ENCODE measurements at regions not wholly inside any gene's neighbourhood (a gene's known extent, or its start where the extent isn't known, plus 50 kb on each side); places are given as distances from the start of the nearest gene placed in this dataset.
A peak's percentile ranks its signal among the peaks of the same experiment; 100 is the strongest.

DNA sequence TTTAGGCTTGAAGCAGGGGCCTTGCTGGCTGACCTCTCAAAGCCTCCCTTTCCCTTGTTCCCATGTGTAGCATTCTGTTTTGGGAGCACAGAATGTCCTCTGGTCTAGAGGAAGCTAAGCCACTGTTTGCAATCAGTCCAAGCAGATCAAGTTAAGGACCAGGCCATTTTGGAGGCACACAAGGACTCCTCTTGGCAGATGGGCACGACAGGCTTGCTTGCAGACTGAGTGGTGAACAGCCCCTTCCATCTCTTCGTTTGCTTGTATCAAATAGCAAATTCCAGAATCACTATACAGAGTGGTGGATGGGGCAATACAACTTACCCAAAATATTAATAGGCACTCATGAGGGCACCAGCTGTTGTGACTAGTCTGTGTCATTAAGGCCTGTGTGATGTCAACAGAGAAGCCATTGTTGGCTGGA, 215.5 kb upstream of the SERP2 start:
- DNase-seq = no peak

DNA sequence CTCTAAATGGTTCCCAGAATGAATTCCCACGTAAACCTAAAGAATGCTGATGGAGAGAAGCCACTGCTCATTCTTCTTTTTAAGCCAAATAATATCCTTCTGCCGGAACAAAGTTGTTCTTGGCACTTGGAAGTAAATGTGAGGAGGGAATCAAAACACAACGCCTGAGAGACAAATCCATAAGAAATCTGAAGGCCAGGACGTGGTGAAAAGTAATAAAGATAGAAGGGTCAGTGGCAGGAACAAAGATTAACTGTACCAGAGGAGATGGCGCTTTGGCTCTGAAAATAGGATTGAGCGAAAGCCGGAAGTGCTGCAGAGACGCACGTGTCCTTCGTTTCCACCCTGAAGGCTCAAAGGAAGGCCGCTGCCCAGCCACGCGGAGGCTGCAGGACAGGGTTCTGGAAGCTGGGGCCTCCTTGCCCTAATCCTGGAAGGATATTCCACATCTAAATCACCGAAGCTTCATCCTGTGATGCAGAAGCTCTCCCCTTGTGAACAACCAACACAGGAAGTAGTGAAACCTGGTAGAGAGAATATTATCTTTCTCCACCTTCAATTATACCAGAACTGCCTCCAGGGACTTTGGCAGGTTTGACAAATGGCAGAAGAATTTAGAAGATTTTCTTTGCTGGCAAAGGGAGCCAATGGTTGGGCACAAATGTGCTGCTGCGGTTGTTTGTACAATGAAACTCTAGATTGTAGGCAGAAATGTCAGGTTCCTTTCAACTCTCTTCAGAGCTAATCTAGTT, 214.6 kb upstream of the SERP2 start:
- DNase-seq = peak; percentile 66

DNA sequence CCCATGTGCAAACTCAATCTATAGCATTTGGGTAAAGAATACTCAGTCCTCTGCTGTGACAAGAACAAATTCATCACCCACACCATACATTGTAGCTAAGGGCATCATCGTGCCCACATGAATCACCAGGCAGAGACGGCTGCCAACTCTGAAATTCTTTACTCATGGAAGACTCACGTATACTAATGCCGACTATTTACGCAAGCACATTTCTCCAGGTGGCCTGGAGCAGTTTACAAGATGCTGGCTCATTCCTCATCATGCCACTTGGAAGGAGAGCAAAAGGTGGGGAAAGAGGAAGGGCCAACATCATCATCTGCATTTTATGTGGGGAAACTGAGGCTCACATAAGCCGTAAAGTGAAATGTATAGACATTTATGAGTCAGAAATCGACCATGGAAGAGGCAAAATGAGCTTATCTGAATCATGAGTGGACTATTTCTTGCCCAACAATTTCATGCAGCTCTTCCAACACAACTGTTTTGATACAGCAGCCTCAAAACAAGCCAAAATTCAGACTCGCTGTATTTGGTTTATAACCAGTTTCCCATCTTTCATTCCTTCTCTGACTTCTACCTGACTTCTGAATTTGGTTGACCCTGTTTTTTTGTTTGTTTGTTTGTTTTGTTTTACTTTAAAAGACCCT, 213.9 kb upstream of the SERP2 start:
- DNase-seq = no peak

DNA sequence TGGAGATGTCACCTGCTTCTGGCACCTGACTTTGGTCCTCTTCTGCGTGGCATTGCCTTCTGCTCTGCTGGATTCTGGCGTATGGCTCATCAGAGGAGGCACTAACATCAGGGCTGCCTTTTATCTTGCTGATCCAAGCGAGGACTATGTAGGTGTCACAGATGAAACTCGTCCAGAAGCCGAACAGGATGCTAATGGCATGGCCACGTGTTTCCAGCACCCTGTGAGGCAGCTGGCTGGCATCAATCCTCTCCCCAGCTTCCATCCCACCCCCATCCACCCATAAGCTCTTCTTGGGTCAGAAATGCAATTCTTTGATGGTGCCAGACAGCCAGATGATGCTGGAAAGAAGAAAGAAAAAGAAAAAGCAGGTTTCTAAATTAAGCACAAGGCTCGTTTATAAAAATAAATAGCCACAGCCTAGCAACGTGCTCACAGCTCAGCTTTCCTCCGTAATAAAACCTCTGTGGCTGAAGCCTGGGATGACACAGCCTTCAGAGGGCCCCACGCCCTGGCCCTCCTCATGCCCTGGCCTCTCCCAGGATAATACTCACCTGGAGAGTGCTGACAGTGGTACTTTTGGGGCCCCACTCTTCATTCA, 212.9 kb upstream of the SERP2 start:
- DNase-seq = peak; percentile 42

DNA sequence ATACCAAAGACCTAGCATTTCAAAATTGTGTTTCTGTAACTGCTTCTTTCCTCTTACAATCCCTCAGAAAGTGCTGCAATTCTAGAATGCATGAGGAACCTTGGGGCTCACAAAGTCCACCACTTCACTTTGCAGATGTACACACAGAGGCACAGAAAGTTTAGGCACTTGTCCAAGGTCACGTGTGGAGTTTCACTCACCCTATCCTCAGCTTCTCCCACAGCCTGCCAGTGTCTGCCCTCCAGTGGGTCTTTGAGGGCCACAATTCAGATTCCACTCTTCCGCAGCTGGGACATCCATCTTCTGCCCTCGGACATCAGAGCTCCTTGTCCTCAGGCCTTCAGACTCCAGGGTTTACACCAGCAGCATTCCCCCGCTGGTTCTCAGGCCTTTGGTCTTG, 210.5 kb upstream of the SERP2 start:
- no peak for DNase-seq

DNA sequence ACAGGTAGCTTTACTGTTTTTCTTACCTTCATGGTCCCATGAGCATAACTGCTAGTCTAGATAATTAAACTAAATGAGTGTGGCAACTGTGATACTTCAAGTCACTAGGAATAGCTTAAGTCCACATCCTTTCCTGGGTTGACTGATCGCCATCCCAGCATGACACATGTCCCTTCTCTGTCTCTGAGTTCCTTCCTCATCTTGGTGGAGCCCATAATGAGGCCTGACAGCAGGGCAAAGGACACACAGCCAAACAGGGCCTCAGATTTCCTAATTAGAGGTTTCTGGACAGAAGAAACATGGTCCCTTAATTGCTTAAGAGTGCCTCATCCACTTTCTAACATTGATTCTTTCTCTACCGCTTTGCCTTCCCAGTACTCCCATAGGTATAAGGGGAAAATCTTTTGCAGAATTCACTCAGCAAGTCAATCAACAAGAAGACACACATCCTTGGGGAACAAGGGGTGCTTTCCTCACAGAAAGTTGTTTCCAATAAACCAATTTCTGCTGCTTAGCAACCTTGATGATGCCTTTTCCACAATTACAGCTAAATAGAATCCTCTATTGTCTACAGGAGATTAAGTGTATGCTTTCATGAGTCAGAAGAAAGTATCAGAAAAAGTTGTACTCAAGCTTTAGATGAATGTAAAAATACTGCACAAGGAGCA, 208.3 kb upstream of the SERP2 start:
- no peak for DNase-seq

DNA sequence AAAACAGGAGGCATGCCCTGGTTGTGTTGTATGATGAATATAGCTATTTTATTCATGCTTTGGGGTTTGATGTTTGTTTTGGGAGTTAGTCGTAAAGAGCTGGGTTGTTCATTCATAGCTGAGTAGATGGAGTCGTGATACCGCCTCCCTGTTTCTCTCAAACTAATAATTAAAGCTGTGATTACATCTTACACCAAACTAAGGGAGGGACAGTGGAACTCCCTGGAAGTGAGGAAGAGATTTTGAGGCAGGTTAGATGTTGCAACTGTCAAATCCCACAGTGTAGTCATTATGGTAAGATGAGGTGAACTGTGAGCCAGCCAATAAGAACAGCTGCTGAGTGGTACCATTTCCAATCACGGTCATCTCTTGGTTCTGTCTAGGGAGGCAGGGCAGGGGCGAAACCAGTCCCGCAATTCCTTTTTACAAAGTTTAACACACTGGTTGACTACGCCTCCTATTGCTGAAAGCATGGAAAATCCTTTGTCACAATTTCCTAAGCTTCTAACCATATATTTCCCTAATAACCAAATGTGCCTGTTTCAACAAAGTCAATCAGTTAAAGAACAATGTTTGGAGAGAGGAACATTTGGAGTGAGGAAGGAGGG, 207.6 kb upstream of the SERP2 start:
- DNase-seq = no peak

DNA sequence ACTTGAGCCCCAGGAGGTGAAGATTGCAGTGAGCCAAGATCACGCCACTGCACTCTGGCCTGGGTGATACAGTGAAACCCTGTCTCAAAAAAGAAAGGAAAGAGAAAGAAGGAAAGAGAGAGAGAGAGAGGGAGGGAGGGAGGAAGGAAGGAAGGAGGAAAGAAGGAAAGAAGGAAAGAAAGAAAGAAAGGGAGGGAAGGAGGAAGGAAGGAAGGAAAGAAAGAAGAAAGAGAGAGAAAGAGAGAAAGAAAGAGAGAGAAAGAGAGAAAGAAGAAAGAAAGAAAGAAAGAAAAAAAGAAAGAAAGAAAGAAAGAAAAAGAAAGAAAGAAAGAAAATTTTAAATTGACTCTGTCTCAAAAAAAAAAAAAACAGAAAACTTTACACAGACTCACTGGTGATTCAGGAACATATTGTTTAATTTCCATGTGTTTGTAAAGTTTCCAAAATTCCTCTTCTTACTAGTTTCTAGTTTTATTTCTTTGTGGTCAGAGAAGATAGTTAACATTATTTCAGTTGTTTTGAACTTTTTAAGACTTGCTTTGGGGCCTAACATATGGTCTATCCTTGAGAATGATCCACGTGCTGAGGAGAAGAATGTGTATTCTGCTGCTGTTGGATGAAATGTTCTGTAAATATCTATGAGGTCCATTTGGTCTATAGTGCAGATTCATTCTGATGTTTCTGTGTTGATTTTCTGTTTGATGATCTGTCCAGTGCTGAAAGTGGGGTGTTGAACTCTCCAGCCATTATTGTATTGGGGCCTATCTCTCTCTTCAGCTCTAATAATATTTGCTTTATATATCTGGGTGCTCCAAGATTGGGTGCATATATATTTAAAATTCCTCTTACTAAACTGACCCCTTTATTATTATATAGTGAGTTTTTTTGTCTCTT, 204.4 kb upstream of the SERP2 start:
- DNase-seq = no peak

DNA sequence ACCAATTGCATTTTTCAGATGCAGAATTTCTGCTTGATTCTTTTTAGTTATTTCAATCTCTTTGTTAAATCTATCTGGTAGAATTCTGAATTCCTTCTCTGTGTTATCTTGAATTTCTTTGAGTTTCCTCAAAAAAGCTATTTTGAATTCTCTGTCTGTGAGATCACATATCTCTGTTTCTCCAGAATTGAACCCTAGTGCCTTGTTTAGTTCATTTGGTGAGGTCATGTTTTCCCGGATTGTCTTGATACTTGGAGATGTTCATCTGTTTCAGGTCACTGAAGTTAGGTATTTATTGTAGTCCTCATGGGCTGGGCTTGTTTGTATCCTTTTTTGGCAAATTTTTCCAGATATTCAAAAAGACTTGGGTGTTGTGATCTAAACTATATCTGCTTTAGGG, 202.9 kb upstream of the SERP2 start:
- no peak for DNase-seq

DNA sequence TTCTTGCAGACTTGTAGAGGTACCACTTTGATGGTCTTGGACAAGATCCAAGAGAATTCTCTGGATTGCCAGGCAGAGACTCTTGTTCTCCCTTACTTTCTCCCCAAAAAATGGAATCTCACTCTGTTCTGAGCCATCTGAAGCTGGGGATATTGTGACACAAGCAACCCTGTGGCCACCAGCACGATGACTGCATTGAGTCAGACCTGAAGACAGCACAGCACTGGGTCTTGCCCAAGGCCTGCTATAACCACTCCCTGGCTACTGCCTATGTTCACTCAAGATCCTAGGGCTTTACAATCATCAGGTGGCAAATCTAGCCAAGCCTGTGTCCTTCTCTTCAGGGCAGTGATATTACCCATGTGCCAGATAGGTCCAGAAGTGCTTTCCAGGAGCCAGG, 202.5 kb upstream of the SERP2 start:
- DNase-seq = no peak

DNA sequence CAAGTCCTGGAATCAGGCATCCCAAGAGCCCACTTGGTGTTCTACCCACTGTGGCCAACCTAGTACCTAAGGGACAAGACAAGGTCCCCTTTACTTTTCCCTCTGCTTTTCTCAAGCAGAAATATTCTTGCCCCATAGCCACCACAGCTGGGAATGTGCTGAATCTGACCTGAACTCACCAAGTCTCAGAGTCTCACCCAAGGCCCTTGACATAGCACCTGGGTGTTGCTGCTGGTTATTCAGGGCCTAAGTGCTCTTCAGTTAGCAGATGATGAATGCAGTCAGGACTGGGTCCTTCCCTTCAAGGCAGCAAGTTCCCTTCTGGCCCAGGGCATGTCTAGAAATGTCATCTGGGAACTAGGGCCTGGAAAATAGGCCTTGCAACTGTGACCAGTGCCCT, 201.8 kb upstream of the SERP2 start:
- no peak for DNase-seq

DNA sequence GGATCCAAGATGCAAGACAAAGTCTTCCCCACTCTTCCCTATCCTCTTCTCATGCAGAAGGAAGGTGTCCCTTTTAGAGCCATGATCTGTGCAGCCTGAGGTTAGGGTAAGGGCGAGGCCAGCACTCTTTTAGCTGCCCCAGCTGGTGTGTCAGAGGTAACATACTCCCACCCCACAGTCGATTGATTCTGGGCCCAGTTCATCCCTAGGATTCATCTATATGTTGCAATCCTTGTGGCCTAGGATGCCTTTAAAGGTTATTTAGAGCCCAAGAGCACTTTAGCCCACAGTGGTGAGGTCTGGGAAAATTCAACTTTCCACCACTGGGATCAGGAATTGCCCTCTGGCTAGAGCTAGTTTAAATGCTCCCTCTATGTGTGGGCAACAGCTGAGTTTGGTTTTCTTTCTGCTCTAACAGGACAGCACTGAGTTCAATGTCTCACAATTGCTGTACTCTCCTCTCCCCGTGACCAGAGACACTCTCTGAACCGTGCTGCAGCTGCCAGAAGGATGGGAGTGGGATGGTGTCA, 201.3 kb upstream of the SERP2 start:
- no peak for DNase-seq

DNA sequence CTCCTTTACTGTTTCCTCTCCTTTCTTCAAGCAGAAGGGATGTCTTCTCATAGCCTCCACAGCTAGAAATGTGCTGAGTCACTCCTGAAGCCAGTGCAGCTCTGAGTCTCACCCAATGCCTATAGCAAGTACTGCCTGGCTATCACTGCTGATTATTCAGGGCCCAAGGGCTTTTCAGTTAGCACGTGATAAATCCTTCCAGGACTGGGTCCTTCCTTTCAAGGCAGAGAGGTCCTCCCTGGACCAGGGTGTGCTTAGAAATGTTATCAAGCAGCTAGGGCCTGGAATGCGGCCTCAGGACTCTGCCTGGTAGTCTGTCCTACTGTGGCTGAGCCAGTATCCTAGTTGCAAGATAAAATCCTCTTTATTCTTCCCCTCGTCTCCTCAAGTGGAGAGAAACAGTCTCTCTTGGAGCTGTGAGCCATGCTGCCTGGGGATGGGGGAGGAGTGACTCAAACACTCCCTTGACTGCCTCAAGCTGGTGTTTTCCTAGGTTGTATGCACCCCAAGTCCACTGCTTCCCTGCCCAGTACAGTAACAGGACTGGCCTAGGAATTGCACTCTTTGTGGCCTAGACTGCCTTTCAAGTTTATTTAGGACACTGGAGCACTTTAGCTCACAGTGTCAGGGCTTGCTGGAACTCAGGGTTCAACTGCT, 198.7 kb upstream of the SERP2 start:
- no peak for DNase-seq

DNA sequence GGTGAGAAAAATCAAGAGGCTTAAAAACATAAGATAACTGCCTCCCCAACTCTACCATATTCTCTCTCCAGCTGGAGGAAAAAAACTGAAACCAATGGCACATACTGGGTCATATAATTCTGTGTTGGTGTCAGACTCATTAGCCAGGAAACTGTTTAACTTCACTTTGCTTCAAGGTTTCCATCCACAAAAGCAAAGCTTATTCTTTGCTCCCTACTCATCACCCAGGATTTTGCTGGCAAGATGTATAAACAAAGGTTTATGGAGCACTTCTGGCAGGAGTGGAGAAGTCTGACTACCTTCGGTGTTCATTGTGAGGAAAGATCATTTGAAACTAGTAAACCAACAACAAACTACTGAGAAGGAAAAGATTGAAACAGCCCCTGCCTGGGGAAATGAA, 197.5 kb upstream of the SERP2 start:
- DNase-seq = no peak

DNA sequence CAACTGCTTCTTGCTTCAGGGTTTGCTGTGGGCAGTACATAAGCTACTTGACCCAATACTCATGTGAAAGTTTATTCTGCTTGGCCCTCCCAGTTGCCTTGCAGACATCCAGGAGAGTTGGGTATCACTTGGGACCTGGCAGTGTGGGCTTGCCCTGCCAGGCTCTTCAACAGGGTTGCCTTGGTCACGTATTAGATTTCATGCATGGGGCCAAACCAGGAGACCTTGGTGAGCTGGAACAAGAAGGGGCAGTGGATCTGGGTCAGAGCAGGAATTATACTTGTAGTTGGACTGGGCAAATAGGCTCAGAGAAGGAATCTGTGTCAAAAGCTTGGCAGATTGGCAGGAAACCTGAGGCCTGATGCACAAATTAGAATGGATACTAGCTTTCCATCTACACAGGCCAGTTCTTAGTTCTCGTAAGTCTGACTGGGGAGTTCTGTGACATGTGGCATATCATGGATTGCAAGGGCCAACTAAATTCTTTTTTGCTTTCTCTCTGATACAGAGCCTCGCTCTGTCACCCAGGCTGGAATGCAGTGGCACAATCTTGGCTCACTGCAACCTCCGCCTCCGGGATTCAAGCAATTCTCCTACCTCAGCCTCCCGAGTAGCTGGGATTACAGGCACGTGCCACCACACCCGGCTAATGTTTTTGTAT, 192.6 kb upstream of the SERP2 start:
- no peak for DNase-seq

DNA sequence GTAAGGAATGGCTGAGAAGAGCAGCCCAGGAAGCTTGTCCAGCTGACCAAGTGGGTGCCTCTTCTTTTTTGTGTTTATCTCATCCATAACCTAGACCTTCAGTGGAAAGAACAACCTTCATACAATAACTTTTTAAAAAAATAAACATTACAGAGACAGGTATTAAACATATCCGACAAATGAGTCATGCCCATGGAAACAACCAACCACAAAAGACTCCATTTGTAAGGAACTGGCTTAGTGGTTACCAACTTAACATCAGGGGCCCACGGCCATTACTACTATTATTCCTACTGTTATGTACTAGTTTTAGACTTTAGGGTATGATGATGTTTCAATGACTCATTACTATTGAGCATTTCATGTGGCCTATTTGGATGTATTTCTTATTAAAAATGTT, 191.7 kb upstream of the SERP2 start:
- DNase-seq = no peak

DNA sequence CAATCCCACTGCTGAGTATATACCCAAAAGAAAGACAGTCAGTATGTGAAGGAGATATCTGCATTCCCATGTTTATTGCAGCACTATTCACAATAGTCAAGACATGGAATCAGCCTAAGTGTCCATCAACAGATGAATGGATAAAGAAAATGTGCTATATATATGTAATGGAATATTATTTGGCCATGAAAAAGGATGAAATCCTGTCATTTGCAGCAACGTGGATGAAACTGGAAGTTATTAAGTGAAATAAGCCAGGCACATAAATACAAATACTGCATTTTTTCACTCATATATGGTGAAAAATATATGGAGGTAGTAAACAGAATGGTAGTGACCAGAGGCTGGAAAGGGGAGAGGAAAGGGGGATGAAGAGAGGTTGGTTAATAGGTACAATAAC, 188.9 kb upstream of the SERP2 start:
- no peak for DNase-seq

DNA sequence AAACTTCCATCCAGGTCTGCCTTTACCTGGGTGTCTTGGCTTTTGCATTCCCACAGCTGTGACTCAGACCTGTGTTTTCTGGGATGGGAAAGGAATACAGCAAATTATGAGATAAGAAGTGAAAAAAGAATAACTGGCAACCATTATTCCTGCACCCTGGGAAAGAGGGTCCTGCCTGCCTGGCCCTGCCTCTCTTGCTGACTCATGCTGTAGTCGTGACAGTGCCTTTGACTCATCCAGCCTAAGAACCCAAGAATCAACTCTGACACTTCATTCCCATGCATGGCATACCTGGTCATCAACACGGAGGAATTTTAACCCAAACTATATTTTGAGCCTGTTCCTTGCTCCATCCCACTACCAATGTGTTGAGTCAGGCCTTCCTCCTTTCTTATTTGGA, 185.4 kb upstream of the SERP2 start:
- no peak for DNase-seq

DNA sequence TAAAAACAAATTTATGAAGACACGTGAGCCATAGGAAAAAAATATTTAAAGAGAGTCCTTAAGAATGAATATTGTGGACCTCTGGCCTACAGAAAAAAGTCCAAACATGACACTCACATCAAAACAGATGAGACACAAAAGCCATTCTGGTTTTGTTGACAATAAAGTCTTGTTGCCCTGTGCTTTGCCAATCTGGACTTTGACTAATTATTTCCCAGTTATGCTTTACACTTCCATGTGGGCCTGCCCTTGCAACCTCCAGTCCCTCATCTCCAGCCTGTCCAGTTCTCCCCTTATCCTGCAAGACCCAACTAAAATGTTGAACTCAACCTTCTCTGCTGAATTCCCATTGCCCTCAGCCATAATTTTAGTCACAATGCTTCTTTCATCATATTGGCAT, 184.5 kb upstream of the SERP2 start:
- DNase-seq = no peak

DNA sequence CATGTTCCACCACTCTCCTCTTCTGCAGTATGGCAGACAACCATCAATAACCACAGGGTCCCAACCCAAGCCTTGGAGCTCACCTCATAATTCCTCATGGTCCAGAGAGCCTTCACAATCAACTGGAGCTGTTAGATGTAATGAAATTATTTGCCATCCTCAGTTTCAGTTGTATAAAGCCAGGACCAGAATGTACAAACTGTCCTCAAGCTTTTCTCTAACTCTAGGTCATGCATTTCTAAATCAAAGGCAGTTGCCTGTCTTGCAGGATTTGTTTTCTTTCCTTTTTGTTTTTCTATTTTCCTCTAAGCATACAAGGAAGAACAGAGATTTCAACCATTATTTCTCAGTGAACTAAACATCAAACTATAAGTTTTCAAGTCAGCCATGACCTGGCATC, 182.5 kb upstream of the SERP2 start:
- DNase-seq = no peak
